GM12878 (cell line): ENCODE measurements at regions not wholly inside any gene's neighbourhood (a gene's known extent, or its start where the extent isn't known, plus 50 kb on each side); places are given as distances from the start of the nearest gene placed in this dataset.

ENCODE experiments used
- ATAC-seq: fragments of 200-7000 bp; cut with Tn5 transposase; 3 replicates; pipeline ENCODE4 v1.9.1; 2020; ENCODE audit warnings: mild to moderate bottlenecking, moderate library complexity
- BruUV-seq: library from RNA; stranded (reverse); fragments of 400-500 nt; replicated peaks from 2 replicates; lab custom pipeline; 2021; lab: Mats Ljungman, UMichigan
- CTCF ChIA-PET: fragments of 300-600 bp; sonication (Branson Sonifier 250); formaldehyde crosslinking; extraction: SDS; loops from one replicate; lab custom pipeline; 2021; ENCODE audit warnings: inconsistent platforms; lab: Yijun Ruan, JAX
- POLR2A ChIA-PET: fragments of 350-600 bp; formaldehyde crosslinking; extraction: SDS; loops from one replicate; lab custom pipeline; 2021; ENCODE audit warnings: inconsistent platforms; lab: Charles Lee
- RAD21 ChIA-PET: fragments of 300-600 bp; sonication (Branson Sonifier 250); formaldehyde crosslinking; loops from one replicate; lab custom pipeline; 2023; ENCODE audit warnings: antibody characterized with exemption; ENCODE audit not compliant: unreplicated experiment; lab: Charles Lee
- SMC1A ChIA-PET: fragments of 300-600 bp; sonication (Branson Sonifier 250); formaldehyde crosslinking; loops from one replicate; lab custom pipeline; 2023; ENCODE audit not compliant: unreplicated experiment, uncharacterized antibody; lab: Charles Lee
- DNase-seq: peaks from one replicate; pipeline ENCODE4 v3.0.0-alpha.2; 2011; ENCODE audit warnings: low read depth, low spot score
- FAIRE-seq: peaks from 3 replicates; lab custom pipeline; 2011; peaks lifted over from hg19 to GRCh38; lab: Jason Lieb, UNC
- H2AFZ ChIP-seq: 2 replicates; pipeline ENCODE4 v1.6.0; 2011; ENCODE audit warnings: low read depth, low read length, control low read depth; ENCODE audit not compliant: control insufficient read depth
- H3K27ac ChIP-seq: 2 replicates; pipeline ENCODE4 v1.5.1; 2011; ENCODE audit warnings: control low read depth; ENCODE audit not compliant: control insufficient read depth, insufficient read depth
- H3K27me3 ChIP-seq, 2 experiments: replicated peaks in 1 of 2; 2 replicates each; pipeline versions ENCODE4 v1.6.0 to v1.6.1; 2011; ENCODE audit warnings: low read length in 1 of 2; ENCODE audit not compliant: control insufficient read depth in 2 of 2, insufficient read depth in 2 of 2
- H3K36me3 ChIP-seq, 2 experiments: 2 replicates each; pipeline ENCODE4 v1.5.1; 2011; ENCODE audit warnings: low read length in 1 of 2; ENCODE audit not compliant: control insufficient read depth in 2 of 2, insufficient read depth in 2 of 2
- H3K4me1 ChIP-seq: 2 replicates; pipeline ENCODE4 v1.6.1; 2011; ENCODE audit warnings: mild to moderate bottlenecking, low read length, moderate library complexity, mixed read lengths; ENCODE audit not compliant: control insufficient read depth, insufficient read depth
- H3K4me2 ChIP-seq: 2 replicates; pipeline ENCODE4 v1.6.0; 2011; ENCODE audit warnings: control low read depth; ENCODE audit not compliant: control insufficient read depth, insufficient read depth
- H3K4me3 ChIP-seq: fragments of 200-600 bp; sonication (generic); 2 replicates; pipeline ENCODE4 v1.5.1; 2016
- H3K79me2 ChIP-seq: 2 replicates; pipeline ENCODE4 v1.6.0; 2011; ENCODE audit warnings: low read length; ENCODE audit not compliant: control insufficient read depth, insufficient read depth
- H3K9ac ChIP-seq: 2 replicates; pipeline ENCODE4 v1.8.0; 2011; ENCODE audit warnings: low read length, control low read depth, mixed read lengths; ENCODE audit not compliant: control insufficient read depth, insufficient read depth
- H3K9me3 ChIP-seq: replicated peaks from 3 replicates; pipeline ENCODE4 v1.5.1; 2011; ENCODE audit warnings: mild to moderate bottlenecking, low read length; ENCODE audit not compliant: control insufficient read depth, insufficient read depth
- H4K20me1 ChIP-seq: 2 replicates; pipeline ENCODE4 v1.6.0; 2011; ENCODE audit not compliant: control insufficient read depth, insufficient read depth
- ATF7 ChIP-seq: fragments of 450-650 bp; IDR thresholded peaks from 2 replicates; pipeline ENCODE4 v1.6.1; 2016; ENCODE audit warnings: low read depth, mild to moderate bottlenecking
- ETV6 ChIP-seq, 2 experiments: fragments of 450-650 bp in 1 of 2; IDR thresholded peaks in 1 of 2; conservative IDR thresholded peaks in 1 of 2; 2 replicates each; pipeline ENCODE4 v1.6.1; 2014; ENCODE audit warnings: antibody characterized with exemption in 1 of 2, borderline replicate concordance in 1 of 2, low read depth in 1 of 2, mild to moderate bottlenecking in 1 of 2, moderate library complexity in 1 of 2
- MEF2B ChIP-seq: fragments of 450-650 bp; IDR thresholded peaks from 2 replicates; pipeline ENCODE4 v1.6.1; 2018; ENCODE audit warnings: mild to moderate bottlenecking, moderate library complexity; ENCODE audit not compliant: partially characterized antibody, poor library complexity, severe bottlenecking
- MXI1 ChIP-seq: fragments of 150-350 bp; IDR thresholded peaks from 2 replicates; pipeline ENCODE4 v1.6.1; 2011; ENCODE audit warnings: low read depth, mild to moderate bottlenecking, inconsistent platforms, low read length, improper control_type of control experiment
- NBN ChIP-seq: fragments of 450-650 bp; IDR thresholded peaks from 2 replicates; pipeline ENCODE4 v1.6.1; 2016
- NFIC ChIP-seq: IDR thresholded peaks from 2 replicates; pipeline ENCODE4 v1.6.1; 2012; ENCODE audit warnings: low read depth, mild to moderate bottlenecking, inconsistent platforms, low read length, moderate library complexity
- PAX8 ChIP-seq: fragments of 450-650 bp; IDR thresholded peaks from 2 replicates; pipeline ENCODE4 v1.6.1; 2017; ENCODE audit warnings: mild to moderate bottlenecking, moderate library complexity
- SPI1 ChIP-seq: IDR thresholded peaks from 2 replicates; pipeline ENCODE4 v1.6.1; 2011; ENCODE audit warnings: low read depth, mild to moderate bottlenecking, low read length, moderate library complexity, borderline replicate concordance; ENCODE audit not compliant: insufficient read depth
- SUPT20H ChIP-seq: IDR thresholded peaks from 2 replicates; pipeline ENCODE4 v1.6.1; 2011; ENCODE audit warnings: low read depth, mild to moderate bottlenecking, low read length, moderate library complexity, borderline replicate concordance; ENCODE audit not compliant: control insufficient read depth
- WGBS: methylation state at CpG from one replicate; pipeline ENCODE4 v1.1.6; 2016; ENCODE audit warnings: low lambda C conversion rate; ENCODE audit not compliant: insufficient replicate concordance, insufficient coverage; ENCODE audit errors: missing lambda C conversion rate; 5-methylcytosine and 5-hydroxymethylcytosine counted together
- in situ Hi-C: fragments of 300-500 bp; cut with MboI; formaldehyde crosslinking; loops from 9 replicates; pipeline ENCODE4 v1.14.3; 2018; ENCODE audit warnings: mixed read lengths
- intact Hi-C: fragments of 100-400 bp; cut with micrococcal nuclease; formaldehyde crosslinking; loops from one replicate; pipeline ENCODE4 v1.14.2; 2022; ENCODE audit not compliant: unreplicated experiment
- TF ChIP-seq, protein P1 (sequence below): IDR thresholded peaks from 2 replicates; pipeline ENCODE4 v1.6.1; 2012; ENCODE audit warnings: low read depth, low read length, improper control_type of control experiment
- TF ChIP-seq, protein P2 (sequence below): fragments of 450-650 bp; IDR thresholded peaks from 2 replicates; pipeline ENCODE4 v1.6.1; 2017; ENCODE audit warnings: low read depth, mild to moderate bottlenecking, moderate library complexity

DNA sequence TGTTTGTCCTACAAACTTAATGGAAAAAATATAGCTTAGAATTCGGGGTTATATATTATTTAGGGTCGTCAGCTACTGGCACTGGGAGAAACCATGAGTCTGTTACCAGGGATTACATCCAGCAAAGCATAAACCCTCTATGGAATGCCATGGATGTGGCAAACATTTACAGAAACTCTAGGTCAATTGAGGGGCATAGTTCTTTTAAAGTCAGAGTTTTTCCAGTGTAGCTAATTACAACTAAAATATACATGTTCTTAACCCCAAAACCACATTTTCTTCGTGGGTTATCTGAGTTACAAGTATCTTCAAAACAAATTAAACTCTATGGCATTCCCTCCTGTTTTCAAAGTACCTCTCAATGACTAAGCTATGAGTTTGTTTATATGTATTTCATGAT, 99.3 kb upstream of the THSD7A start:
- Histone ChIP-seq H3K9ac (no peak overlapping the region), H4K20me1 (no peaks in the 10 kb centered on the region), H3K36me3 (no peaks in the 10 kb centered on the region), H3K27me3 (no peaks in the 10 kb centered on the region), H3K4me1 (no peaks in the 10 kb centered on the region), H3K4me2 (no peak overlapping the region), H2AFZ (no peak overlapping the region), H3K4me3 (no peak overlapping the region), H3K79me2 (no peaks in the 10 kb centered on the region), H3K9me3 (no peaks in the 10 kb centered on the region), H3K27ac (no peak overlapping the region)
- CTCF ChIA-PET: interaction anchor here (1.1 kb wide), 1 partner anchor 26 kb away, joined by 3 read pairs; no protein-coding TSS in a partner anchor
- intact Hi-C loops: no loop called here
- TF ChIP-seq NFIC (no peak), ETV6 (conservative IDR thresholded peaks at IDR 0.05 in 1 of 2, IDR thresholded peaks at IDR 0.05 in 1 of 2; ENCODE audit: borderline replicate concordance in 1 of 2, low read depth in 1 of 2) (no peak), SPI1 (no peak), PAX8 (no peak)
- TF ChIP-seq, protein P1, sequence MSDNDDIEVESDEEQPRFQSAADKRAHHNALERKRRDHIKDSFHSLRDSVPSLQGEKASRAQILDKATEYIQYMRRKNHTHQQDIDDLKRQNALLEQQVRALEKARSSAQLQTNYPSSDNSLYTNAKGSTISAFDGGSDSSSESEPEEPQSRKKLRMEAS: no peak
- no peak for ATAC-seq
- WGBS: 0% methylated on average over 3 of the region's 3 CpGs
- in situ Hi-C loops: no loop called here
- SMC1A ChIA-PET: interaction anchor here (0.7 to 1.4 kb wide), 2 partner anchors 28 to 33 kb away, joined by 3 read pairs; no protein-coding TSS in a partner anchor
- RAD21 ChIA-PET: no interaction called here
- no peak for FAIRE-seq
- DNase-seq: no peak
- POLR2A ChIA-PET: no interaction called here
- BruUV-seq: no TSS peak

DNA sequence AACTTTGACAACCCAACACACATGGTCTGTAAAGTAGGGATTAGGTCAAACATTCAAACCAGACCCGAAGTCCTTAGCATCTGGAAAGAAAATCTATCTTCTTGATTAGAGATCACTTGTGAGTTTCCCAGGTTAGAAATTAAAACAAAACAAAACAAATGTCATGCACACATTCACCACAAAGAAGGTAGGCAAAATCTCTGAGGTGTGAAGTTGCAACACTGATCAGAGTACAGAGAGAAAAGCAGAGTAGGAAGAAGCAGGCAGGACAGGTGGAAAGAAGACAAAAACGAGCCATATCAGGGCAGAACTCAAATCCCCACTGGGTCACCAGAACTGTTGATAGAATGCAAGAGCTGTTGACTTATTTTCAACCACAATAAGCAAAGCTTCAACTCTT, 102.8 kb upstream of the THSD7A start:
- no peaks in the 10 kb centered on the region for H3K79me2 ChIP-seq
- no peak overlapping the region for H3K9ac ChIP-seq
- ChIA-PET SMC1A (no interaction called here), POLR2A (no interaction called here), CTCF (no interaction called here), RAD21 (no interaction called here)
- no peak for DNase-seq
- H3K4me3 ChIP-seq: no peak overlapping the region
- WGBS: 3% methylated on average over 2 of the region's 2 CpGs
- H3K27ac ChIP-seq: no peak overlapping the region
- no peaks in the 10 kb centered on the region for H3K4me1 ChIP-seq
- in situ Hi-C loops: no loop called here
- TF ChIP-seq NBN: no peak
- TF ChIP-seq MEF2B: no peak
- TF ChIP-seq ATF7: no peak
- TF ChIP-seq, protein P2, sequence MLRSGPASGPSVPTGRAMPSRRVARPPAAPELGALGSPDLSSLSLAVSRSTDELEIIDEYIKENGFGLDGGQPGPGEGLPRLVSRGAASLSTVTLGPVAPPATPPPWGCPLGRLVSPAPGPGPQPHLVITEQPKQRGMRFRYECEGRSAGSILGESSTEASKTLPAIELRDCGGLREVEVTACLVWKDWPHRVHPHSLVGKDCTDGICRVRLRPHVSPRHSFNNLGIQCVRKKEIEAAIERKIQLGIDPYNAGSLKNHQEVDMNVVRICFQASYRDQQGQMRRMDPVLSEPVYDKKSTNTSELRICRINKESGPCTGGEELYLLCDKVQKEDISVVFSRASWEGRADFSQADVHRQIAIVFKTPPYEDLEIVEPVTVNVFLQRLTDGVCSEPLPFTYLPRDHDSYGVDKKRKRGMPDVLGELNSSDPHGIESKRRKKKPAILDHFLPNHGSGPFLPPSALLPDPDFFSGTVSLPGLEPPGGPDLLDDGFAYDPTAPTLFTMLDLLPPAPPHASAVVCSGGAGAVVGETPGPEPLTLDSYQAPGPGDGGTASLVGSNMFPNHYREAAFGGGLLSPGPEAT: no peak
- no peak for TF ChIP-seq SUPT20H
- no peak for TF ChIP-seq MXI1
- intact Hi-C loops: no loop called here
- H2AFZ ChIP-seq: no peak overlapping the region
- FAIRE-seq: no peak
- no TSS peak for BruUV-seq
- no peaks in the 10 kb centered on the region for H3K27me3 ChIP-seq
- H3K9me3 ChIP-seq: no peaks in the 10 kb centered on the region
- ATAC-seq: no peak
- H4K20me1 ChIP-seq: no peaks in the 10 kb centered on the region
- H3K4me2 ChIP-seq: no peak overlapping the region
- H3K36me3 ChIP-seq: no peaks in the 10 kb centered on the region
